CD8-positive, alpha-beta memory T cell (primary cell): ENCODE measurements at regions not wholly inside any gene's neighbourhood (a gene's known extent, or its start where the extent isn't known, plus 50 kb on each side); places are given as distances from the start of the nearest gene placed in this dataset.

Source experiments
- CTCF ChIA-PET: fragments of 350-600 bp; sonication (Branson Sonifier 250); formaldehyde crosslinking; loops from one replicate; lab custom pipeline; 2021; ENCODE audit warnings: antibody characterized with exemption; lab: Charles Lee
- POLR2A ChIA-PET: fragments of 350-600 bp; sonication (Branson Sonifier 250); formaldehyde crosslinking; loops from one replicate; lab custom pipeline; 2021; ENCODE audit warnings: antibody characterized with exemption; lab: Charles Lee
- DNase-seq, 5 donors: peaks; one replicate each; pipeline versions ENCODE4 v3.0.0 to v3.0.0-alpha.2; 2020 to 2022; ENCODE audit warnings: mixed read lengths in 1 of 5
- H3K27ac ChIP-seq: one replicate; pipeline ENCODE4 v1.7.0; 2013; ENCODE audit warnings: low read depth, mild to moderate bottlenecking, low read length, moderate library complexity
- H3K27me3 ChIP-seq: 2 replicates; pipeline ENCODE4 v1.7.0; 2013; ENCODE audit warnings: low read length, mild to moderate bottlenecking; ENCODE audit not compliant: insufficient read depth, poor library complexity, severe bottlenecking
- H3K36me3 ChIP-seq: 2 replicates; pipeline ENCODE4 v1.7.0; 2013; ENCODE audit warnings: mild to moderate bottlenecking, low read length, moderate library complexity; ENCODE audit not compliant: insufficient read depth
- H3K4me1 ChIP-seq: 2 replicates; pipeline ENCODE4 v1.7.0; 2013; ENCODE audit warnings: mild to moderate bottlenecking, low read length, moderate library complexity; ENCODE audit not compliant: insufficient read depth
- H3K4me3 ChIP-seq: 2 replicates; pipeline ENCODE4 v1.7.0; 2013; ENCODE audit warnings: mild to moderate bottlenecking, low read length
- H3K9me3 ChIP-seq: 2 replicates; pipeline ENCODE4 v1.7.0; 2013; ENCODE audit warnings: mild to moderate bottlenecking, low read length
- H3K27ac Mint-ChIP-seq, 8 donors: one replicate each; pipeline ENCODE4 v1.8.0; 2020 to 2021; ENCODE audit warnings: mixed read lengths in 8 of 8, mild to moderate bottlenecking in 6 of 8, inconsistent platforms in 3 of 8, moderate library complexity in 3 of 8
- H3K27me3 Mint-ChIP-seq, 2 donors: one replicate each; pipeline ENCODE4 v1.8.0; 2020 to 2021; ENCODE audit warnings: mixed read lengths in 2 of 2, mild to moderate bottlenecking in 1 of 2, moderate library complexity in 1 of 2
- H3K36me3 Mint-ChIP-seq, 3 donors: one replicate each; pipeline ENCODE4 v1.8.0; 2020 to 2021; ENCODE audit warnings: mixed read lengths in 3 of 3, inconsistent platforms in 1 of 3, mild to moderate bottlenecking in 1 of 3
- H3K4me1 Mint-ChIP-seq, 3 donors: one replicate each; pipeline ENCODE4 v1.8.0; 2020 to 2021; ENCODE audit warnings: mixed read lengths in 3 of 3, inconsistent platforms in 1 of 3, mild to moderate bottlenecking in 1 of 3
- H3K4me3 Mint-ChIP-seq, 7 donors: one replicate each; pipeline ENCODE4 v1.8.0; 2020 to 2021; ENCODE audit warnings: mixed read lengths in 7 of 7, mild to moderate bottlenecking in 6 of 7, moderate library complexity in 4 of 7, inconsistent platforms in 2 of 7
- H3K9me3 Mint-ChIP-seq, 5 donors: one replicate each; pipeline ENCODE4 v1.8.0; 2020 to 2022; ENCODE audit warnings: mixed read lengths in 5 of 5, mild to moderate bottlenecking in 3 of 5, moderate library complexity in 2 of 5, inconsistent platforms in 1 of 5

GRCh38 chr11:116698080-116698479 lies 74.7 kb downstream of the BUD13 start:
- H3K27me3 ChIP-seq = peaks cover 7% of the 10 kb centered on the region
- no peak overlapping the region for H3K4me3 ChIP-seq
- Mint-ChIP-seq H3K9me3 (no peaks in the 10 kb centered on the region), H3K4me3 (no peak overlapping the region), H3K27ac (no peak overlapping the region), H3K4me1 (no peaks in the 10 kb centered on the region), H3K27me3 (peaks cover 4 to 15% of the 10 kb centered on the region in 2 donors), H3K36me3 (no peaks in the 10 kb centered on the region)
- H3K9me3 ChIP-seq = no peaks in the 10 kb centered on the region
- H3K27ac ChIP-seq = no peak overlapping the region
- no peaks in the 10 kb centered on the region for H3K36me3 ChIP-seq
- H3K4me1 ChIP-seq = no peaks in the 10 kb centered on the region
- no peak for DNase-seq
- CTCF ChIA-PET = no interaction called here
- POLR2A ChIA-PET = no interaction called here

- Histone ChIP-seq H3K36me3 (no peaks in the 10 kb centered on the region), H3K4me1 (no peaks in the 10 kb centered on the region), H3K9me3 (no peaks in the 10 kb centered on the region), H3K27ac (no peak overlapping the region), H3K4me3 (no peak overlapping the region), H3K27me3 (peaks cover 7% of the 10 kb centered on the region)
- no peak for DNase-seq
- H3K27me3 Mint-ChIP-seq = peaks cover 4 to 15% of the 10 kb centered on the region in 2 donors
- ChIA-PET POLR2A (no interaction called here), CTCF (no interaction called here)
- no peaks in the 10 kb centered on the region for H3K4me1 Mint-ChIP-seq
- H3K36me3 Mint-ChIP-seq = no peaks in the 10 kb centered on the region
- H3K4me3 Mint-ChIP-seq = no peak overlapping the region
- H3K27ac Mint-ChIP-seq = peak overlapping the region in 1 of 8 donors; percentile 27
- H3K9me3 Mint-ChIP-seq = no peaks in the 10 kb centered on the region
These were observed 75.1 kb downstream of the BUD13 start for GRCh38 chr11:116697639-116698038.

- Histone ChIP-seq H3K4me3 (no peak overlapping the region), H3K36me3 (no peaks in the 10 kb centered on the region), H3K4me1 (no peaks in the 10 kb centered on the region), H3K27ac (no peak overlapping the region), H3K9me3 (no peaks in the 10 kb centered on the region), H3K27me3 (peaks cover 9% of the 10 kb centered on the region)
- H3K9me3 Mint-ChIP-seq = no peaks in the 10 kb centered on the region
- no peaks in the 10 kb centered on the region for H3K4me1 Mint-ChIP-seq
- no peak for DNase-seq
- H3K27me3 Mint-ChIP-seq = peaks cover 5 to 15% of the 10 kb centered on the region in 2 donors
- CTCF ChIA-PET = no interaction called here
- POLR2A ChIA-PET = no interaction called here
- H3K4me3 Mint-ChIP-seq = no peak overlapping the region
- H3K27ac Mint-ChIP-seq = no peak overlapping the region
- no peaks in the 10 kb centered on the region for H3K36me3 Mint-ChIP-seq
These were observed 75.8 kb downstream of the BUD13 start for GRCh38 chr11:116697011-116697410.

GRCh38 chr11:116696381-116696941 lies 76.3 kb downstream of the BUD13 start:
- CTCF ChIA-PET = no interaction called here
- H3K9me3 ChIP-seq = no peaks in the 10 kb centered on the region
- no peak for DNase-seq
- Mint-ChIP-seq H3K27ac (no peak overlapping the region), H3K4me1 (peaks cover 0 to 3% (median 0%) of the 10 kb centered on the region in 3 donors), H3K4me3 (no peak overlapping the region), H3K27me3 (peaks cover 5 to 15% of the 10 kb centered on the region in 2 donors), H3K36me3 (no peaks in the 10 kb centered on the region), H3K9me3 (no peaks in the 10 kb centered on the region)
- POLR2A ChIA-PET = no interaction called here
- H3K27me3 ChIP-seq = peaks cover 10% of the 10 kb centered on the region
- no peak overlapping the region for H3K4me3 ChIP-seq
- H3K36me3 ChIP-seq = no peaks in the 10 kb centered on the region
- no peak overlapping the region for H3K27ac ChIP-seq
- no peaks in the 10 kb centered on the region for H3K4me1 ChIP-seq

GRCh38 chr11:116695657-116696254 lies 77.0 kb downstream of the BUD13 start:
- Mint-ChIP-seq H3K27me3 (peaks cover 5 to 15% of the 10 kb centered on the region in 2 donors), H3K4me3 (no peak overlapping the region), H3K4me1 (peaks cover 0 to 4% (median 0%) of the 10 kb centered on the region in 3 donors), H3K36me3 (no peaks in the 10 kb centered on the region), H3K27ac (peak overlapping the region in 1 of 8 donors; percentile 25), H3K9me3 (no peaks in the 10 kb centered on the region)
- CTCF ChIA-PET = no interaction called here
- Histone ChIP-seq H3K36me3 (no peaks in the 10 kb centered on the region), H3K27ac (no peak overlapping the region), H3K4me1 (no peaks in the 10 kb centered on the region), H3K4me3 (no peak overlapping the region), H3K27me3 (peaks cover 10% of the 10 kb centered on the region), H3K9me3 (no peaks in the 10 kb centered on the region)
- DNase-seq = no peak
- POLR2A ChIA-PET = no interaction called here

- Mint-ChIP-seq H3K36me3 (no peaks in the 10 kb centered on the region), H3K4me1 (peaks cover 0 to 4% (median 0%) of the 10 kb centered on the region in 3 donors), H3K27me3 (peaks cover 5 to 15% of the 10 kb centered on the region in 2 donors), H3K4me3 (no peak overlapping the region), H3K9me3 (no peaks in the 10 kb centered on the region), H3K27ac (no peak overlapping the region)
- H3K27me3 ChIP-seq = peaks cover 10% of the 10 kb centered on the region
- no peak overlapping the region for H3K4me3 ChIP-seq
- no peaks in the 10 kb centered on the region for H3K4me1 ChIP-seq
- ChIA-PET POLR2A (no interaction called here), CTCF (no interaction called here)
- no peaks in the 10 kb centered on the region for H3K36me3 ChIP-seq
- H3K9me3 ChIP-seq = no peaks in the 10 kb centered on the region
- no peak for DNase-seq
- H3K27ac ChIP-seq = no peak overlapping the region
These were observed 77.8 kb downstream of the BUD13 start for GRCh38 chr11:116694815-116695590.

- POLR2A ChIA-PET = no interaction called here
- no peak overlapping the region for H3K27ac Mint-ChIP-seq
- no peaks in the 10 kb centered on the region for H3K36me3 Mint-ChIP-seq
- peaks cover 5 to 15% of the 10 kb centered on the region in 2 donors for H3K27me3 Mint-ChIP-seq
- H3K9me3 Mint-ChIP-seq = no peaks in the 10 kb centered on the region
- H3K36me3 ChIP-seq = no peaks in the 10 kb centered on the region
- H3K27me3 ChIP-seq = peaks cover 10% of the 10 kb centered on the region
- DNase-seq = no peak
- H3K4me3 Mint-ChIP-seq = no peak overlapping the region
- H3K9me3 ChIP-seq = no peaks in the 10 kb centered on the region
- CTCF ChIA-PET = no interaction called here
- H3K4me3 ChIP-seq = no peak overlapping the region
- no peaks in the 10 kb centered on the region for H3K4me1 ChIP-seq
- peaks cover 0 to 4% (median 0%) of the 10 kb centered on the region in 3 donors for H3K4me1 Mint-ChIP-seq
- no peak overlapping the region for H3K27ac ChIP-seq
These were observed 78.5 kb downstream of the BUD13 start for GRCh38 chr11:116694349-116694725.

- no peak overlapping the region for H3K4me3 ChIP-seq
- Mint-ChIP-seq H3K27me3 (peaks cover 5 to 15% of the 10 kb centered on the region in 2 donors), H3K4me3 (no peak overlapping the region), H3K36me3 (no peaks in the 10 kb centered on the region), H3K9me3 (no peaks in the 10 kb centered on the region), H3K27ac (no peak overlapping the region), H3K4me1 (peaks cover 0 to 4% (median 0%) of the 10 kb centered on the region in 3 donors)
- CTCF ChIA-PET = no interaction called here
- H3K36me3 ChIP-seq = no peaks in the 10 kb centered on the region
- H3K27ac ChIP-seq = no peak overlapping the region
- DNase-seq = no peak
- no peaks in the 10 kb centered on the region for H3K9me3 ChIP-seq
- no peaks in the 10 kb centered on the region for H3K4me1 ChIP-seq
- POLR2A ChIA-PET = no interaction called here
- H3K27me3 ChIP-seq = peaks cover 10% of the 10 kb centered on the region
These were observed 79.0 kb downstream of the BUD13 start for GRCh38 chr11:116693593-116694348.
